ENCODE measurements at regions not wholly inside any gene's neighbourhood (a gene's known extent, or its start where the extent isn't known, plus 50 kb on each side); places are given as distances from the start of the nearest gene placed in this dataset.

DNA sequence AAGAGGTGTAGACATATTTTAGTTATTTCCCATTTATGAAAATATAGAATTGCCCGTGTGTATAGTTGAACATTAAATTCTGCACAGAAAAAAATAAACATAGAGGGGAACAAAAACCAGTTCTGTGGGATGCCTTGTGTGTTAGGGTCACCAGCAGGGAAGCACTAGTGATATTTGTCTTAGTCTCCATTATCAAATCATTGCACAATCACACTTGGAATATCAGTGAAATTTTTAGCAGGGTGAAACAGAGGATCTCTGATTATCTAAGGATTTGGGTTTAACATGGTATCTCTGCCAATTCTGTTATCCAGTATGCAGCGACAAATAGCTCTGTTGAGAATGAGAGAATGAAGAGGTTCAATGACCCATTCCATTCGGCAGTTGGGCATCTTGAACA lies 496.0 kb upstream of the POM121L12 start:
- intact Hi-C loops (cut with DNase I, micrococcal nuclease): no loop called here
- no peak for ATAC-seq

DNA sequence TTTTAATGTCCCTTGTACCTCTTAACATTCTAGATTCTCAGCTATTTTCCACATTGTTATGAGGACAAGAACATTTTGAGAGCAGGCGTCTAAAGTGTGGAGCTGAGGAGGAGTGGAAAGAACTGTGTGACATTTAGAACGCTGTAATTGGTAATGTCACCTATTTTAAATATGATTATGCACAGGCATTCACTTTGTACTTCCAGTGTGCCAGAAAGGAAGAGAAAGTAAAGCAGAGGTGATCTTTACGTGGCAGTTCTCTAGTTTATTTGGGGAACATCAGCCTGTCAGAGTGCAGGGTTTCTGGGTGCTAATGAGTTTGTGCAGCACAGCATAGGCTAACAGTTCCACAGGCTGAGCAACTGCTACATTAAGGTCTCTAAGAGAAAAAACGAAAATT lies 498.4 kb upstream of the POM121L12 start:
- DNase-seq (no peak), ATAC-seq (no peak)
- intact Hi-C loops (cut with DNase I, micrococcal nuclease): no loop called here

More for the DNA sequence above, 496.0 kb upstream of the POM121L12 start:
- no peak for DNase-seq

DNA sequence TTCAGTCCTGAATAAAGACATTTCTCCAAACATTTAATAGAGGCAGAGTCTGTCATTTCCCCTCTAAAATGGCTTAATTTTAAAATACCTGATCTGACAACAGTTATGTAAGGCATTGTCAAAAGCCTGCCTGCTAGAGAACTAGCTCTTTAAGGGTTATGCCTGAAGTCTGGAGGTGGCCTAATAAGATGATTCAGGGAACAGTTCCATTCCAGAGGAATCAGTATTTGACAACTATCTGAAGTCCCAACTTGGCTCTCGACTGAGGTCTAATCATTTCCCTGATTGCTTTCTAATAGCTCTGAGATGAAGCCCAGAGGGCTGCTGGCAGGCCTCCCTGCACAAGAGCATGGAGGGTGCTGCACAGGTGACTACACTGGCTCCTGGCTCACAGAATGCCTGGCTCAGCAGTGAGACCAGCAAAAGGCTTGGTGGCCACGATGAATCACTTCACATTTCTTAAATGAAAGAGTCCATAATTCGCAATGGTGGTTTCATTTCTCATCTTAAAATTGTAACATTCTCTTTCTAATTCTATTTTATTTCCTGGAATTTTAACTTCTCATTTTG lies 509.6 kb upstream of the POM121L12 start:
- no peak for ATAC-seq
- no peak for DNase-seq
- intact Hi-C loops (cut with DNase I, micrococcal nuclease): no loop called here

DNA sequence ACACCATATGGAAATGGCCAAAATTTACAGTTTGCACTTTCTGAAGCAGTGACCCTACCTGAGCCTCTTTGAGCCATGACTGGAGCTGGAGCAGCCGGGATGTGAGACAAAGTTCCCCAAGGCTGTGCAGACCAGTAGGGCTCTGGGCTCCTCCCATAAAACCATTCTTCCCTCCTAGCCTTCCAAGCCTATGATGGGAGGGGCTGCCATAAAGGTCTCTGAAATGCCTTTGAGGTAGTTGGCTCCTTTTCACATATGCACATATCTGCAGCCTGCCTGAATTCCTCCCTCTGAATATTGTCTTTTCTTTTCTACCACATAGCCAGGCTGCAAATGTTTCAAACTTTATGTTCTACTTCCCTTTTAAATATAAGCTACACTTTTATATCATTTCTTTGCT lies 516.6 kb upstream of the POM121L12 start:
- intact Hi-C loops (cut with DNase I, micrococcal nuclease): no loop called here
- DNase-seq (no peak), ATAC-seq (no peak)

DNA sequence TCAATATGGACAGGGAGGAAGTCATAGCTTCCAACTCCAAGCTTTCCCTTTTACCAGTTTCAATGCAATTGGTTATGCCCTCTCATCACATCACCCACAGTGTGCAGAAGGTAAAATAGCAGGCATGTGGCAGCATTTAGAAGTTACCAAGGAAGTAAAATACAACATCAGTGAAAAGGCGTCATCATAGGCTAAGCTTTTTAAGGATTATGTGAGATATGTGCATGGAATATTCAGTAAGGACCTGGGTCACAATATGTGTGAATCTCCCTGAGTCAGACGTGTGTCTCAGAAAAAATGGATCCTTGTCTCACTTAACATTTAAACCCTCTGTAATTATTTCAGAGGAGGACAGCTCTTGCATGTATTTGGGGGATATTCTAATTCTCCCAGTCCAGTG lies 522.8 kb upstream of the POM121L12 start:
- DNase-seq (no peak), ATAC-seq (no peak)
- intact Hi-C loops (cut with DNase I, micrococcal nuclease): no loop called here

DNA sequence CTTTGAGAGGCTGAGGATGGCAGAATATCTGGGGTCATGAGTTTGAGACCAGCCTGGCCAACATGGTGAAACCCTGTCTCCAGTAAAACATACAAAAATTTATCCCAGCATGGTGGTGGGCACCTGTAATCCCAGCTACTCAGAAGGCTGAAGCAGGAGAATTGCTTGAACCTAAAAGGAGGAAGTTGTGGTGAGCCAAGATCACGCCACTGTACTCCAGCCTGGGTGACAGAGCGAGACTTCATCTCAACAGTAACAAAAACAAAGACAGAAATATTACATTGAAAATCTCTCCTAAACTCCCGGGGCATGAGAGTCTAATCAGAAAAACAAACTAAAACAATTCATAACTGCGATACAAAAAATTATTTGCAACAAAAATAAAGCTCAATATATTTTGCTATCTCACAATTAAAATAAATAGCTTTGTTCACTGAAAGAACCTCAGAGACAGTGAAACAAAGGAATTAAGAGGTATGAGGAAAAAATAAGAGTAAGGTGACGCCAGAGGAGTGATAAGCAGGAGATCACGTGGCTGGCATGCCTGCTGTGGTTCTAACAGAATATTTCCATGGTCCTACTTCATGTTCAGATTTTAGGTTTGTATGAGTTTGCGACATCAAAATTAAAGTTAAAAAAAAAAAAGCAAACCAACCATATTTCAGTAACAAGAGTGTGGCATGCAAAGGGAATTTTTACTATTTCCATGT lies 527.7 kb upstream of the POM121L12 start:
- ATAC-seq (no peak), DNase-seq (no peak)
- intact Hi-C loops (cut with DNase I, micrococcal nuclease): no loop called here

DNA sequence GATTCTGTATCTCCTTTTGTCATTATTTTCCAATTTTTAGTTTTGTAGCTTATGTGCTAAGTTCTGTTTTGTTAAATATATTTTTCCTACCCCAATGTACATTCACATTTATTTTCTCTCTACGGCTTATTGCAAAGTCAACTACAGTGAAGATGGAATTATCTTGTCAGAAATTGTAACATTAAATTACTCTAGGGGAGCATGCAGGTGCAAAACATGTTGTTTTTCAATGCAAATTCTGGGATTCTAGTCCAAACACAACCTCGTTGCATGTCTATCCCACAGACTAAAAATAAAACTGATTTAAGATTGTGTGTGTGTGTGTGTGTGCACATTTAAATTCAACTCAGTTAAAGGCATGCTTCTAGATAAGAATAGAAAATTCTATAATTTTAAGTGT lies 529.1 kb upstream of the POM121L12 start:
- DNase-seq (no peak), ATAC-seq (no peak)
- intact Hi-C loops (cut with DNase I, micrococcal nuclease): no loop called here

DNA sequence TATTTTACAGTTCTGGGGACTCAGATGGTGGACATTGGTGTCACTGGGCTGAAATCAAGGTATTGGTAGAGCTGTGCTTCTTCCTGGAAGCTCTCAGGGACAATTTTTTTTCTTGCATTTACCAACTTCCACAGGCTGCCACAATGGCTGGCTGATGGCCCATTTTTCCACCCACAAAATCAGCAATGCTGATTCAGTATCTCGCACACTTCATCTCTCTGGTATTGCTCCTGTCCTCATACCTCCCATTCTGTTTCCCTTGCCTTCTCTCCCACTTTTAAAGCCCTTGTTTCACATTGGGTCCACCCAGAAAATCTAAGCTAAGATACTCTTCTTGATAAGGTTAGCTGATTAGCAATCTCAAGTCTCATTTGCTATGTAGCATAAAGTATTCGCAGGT lies 530.9 kb upstream of the POM121L12 start:
- intact Hi-C loops (cut with DNase I, micrococcal nuclease): no loop called here
- DNase-seq (no peak), ATAC-seq (no peak)

DNA sequence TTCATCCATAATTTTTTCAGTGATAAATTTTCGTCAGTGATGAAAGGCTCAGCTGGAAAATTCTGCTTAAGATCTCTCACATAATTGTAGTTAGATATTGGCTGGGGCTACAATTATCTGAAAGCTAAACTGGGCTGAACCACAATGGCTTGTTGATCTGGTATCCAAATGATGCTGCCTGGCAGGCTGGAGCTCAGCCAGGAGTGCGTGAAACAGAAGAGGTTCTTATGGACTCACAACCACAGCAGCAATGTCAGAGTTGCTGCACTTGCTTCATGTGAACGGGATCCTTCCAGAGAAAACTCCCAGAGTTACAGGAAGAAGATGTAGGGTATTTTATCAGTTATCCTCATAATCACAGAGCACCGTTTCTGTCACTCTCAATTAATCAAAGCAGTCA lies 533.2 kb upstream of the POM121L12 start:
- no peak for ATAC-seq
- no peak for DNase-seq
- intact Hi-C loops (cut with DNase I, micrococcal nuclease): no loop called here

DNA sequence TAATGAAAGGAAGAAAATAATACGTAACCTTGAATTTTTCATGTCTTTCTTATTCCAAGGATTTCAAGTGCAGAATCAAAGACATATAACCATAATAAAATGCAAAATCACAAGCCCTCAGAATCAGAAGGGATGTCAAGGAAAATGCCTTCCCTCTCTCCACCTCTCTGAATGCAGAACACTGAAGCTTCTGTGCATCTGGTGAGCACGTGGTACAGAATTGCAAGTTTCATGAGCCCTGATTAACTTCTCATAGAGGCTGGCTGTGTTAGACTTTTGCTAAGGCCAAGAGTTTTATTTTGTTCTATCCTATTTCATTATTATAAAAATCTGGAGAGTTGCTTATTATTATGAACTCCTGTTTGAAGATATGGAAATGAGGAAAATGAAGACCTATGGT lies 533.7 kb upstream of the POM121L12 start:
- DNase-seq: no peak
- intact Hi-C loops (cut with DNase I, micrococcal nuclease): no loop called here
- ATAC-seq: no peak

DNA sequence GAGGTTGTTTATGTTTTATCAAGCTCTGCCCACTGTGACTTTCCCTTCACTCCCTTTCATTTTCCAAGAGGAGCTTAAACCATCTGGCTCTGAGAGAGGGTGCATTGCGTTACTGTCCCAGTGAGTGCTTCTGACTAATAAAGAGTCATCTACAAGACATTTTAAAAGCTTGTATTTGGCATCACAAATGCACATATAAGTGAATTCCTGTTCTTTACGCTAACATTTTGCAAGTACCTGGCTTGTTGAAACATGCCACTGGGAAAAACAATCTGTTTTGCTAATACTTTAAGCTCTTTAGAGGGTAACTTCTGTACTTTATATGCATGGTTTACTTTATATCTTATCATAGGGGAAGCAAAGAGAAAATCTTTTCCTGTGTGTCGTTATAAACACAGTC lies 534.6 kb upstream of the POM121L12 start:
- DNase-seq: no peak
- no peak for ATAC-seq
- intact Hi-C loops (cut with DNase I, micrococcal nuclease): no loop called here

DNA sequence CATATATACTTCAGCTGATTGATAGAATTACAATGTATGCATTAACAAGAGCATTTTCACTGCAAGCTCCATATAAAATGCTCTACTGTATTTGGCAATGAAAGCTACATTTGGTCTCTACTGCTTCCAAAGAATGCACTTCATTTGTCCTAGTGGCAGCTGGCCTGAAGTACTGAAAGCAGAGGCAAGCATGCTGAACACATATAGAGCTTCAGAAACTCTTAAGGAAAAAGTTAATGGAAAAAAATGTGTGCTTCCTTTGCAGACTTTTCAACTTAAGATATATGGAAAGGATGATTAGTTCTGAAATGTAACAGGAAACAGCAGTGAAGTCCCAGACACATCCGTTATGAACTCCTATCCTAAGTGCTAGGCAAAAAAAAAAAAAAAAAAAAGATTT lies 537.1 kb upstream of the POM121L12 start:
- no peak for DNase-seq
- intact Hi-C loops (cut with DNase I, micrococcal nuclease): no loop called here

DNA sequence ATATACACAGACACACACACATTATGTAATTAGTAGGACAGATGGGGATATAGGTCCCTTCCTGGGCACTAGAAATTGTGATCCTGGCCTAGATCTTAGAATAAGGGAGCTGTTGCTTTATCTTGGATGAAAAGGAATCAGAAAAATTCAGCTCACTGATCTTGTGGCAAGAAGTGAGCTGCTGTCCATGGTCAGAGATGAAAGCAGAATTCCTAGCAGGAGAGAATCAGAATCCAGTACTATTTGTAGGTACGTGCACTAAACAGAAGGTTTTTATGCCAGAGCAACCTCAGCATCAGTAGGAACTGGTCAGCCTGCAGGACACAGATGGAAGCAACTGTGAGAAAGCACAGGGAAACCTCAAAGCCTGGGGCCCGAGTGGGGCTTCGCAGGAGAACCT lies 549.2 kb upstream of the POM121L12 start:
- ATAC-seq (no peak), DNase-seq (no peak)
- intact Hi-C loops (cut with DNase I, micrococcal nuclease): no loop called here

More for the DNA sequence above, 537.1 kb upstream of the POM121L12 start:
- no peak for ATAC-seq

DNA sequence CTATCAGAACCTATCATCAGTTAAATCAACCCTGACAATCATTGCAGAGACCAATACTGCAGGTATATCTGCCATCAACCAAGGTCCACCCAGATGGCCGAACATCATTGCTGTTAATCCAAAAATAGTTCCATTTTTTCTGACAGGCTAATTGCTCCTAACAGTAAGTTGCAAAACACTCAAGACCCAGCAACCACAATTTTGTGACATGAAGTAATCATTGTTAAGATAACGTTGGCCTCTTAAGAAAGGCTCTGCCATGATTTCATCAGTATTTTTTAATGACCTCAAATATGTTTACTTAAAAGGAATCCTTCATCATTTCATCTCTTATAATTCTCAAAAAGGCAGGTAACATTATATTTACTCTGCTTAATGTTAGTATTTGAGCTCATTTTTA lies 553.4 kb upstream of the POM121L12 start:
- DNase-seq (no peak), ATAC-seq (no peak)
- intact Hi-C loops (cut with DNase I, micrococcal nuclease): no loop called here

DNA sequence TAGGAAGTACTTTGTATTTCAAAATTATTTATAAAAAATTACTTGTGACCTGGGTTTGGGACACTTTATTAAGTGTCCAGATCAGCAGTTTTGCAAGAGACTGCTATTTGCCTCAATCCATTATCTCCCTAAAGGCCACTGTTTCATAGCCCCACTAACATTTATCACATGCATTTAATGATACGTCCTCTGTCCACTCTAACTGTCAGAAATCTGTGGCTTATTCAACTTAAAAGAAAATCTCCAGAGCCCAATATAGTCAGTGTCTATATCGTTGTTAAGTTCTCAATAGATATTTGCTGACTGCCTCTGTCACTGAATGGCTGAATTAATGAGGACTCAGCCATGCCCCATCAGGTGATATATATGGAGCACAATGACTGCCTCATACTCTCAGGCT lies 553.9 kb upstream of the POM121L12 start:
- no peak for DNase-seq
- no peak for ATAC-seq
- intact Hi-C loops (cut with DNase I, micrococcal nuclease): no loop called here

DNA sequence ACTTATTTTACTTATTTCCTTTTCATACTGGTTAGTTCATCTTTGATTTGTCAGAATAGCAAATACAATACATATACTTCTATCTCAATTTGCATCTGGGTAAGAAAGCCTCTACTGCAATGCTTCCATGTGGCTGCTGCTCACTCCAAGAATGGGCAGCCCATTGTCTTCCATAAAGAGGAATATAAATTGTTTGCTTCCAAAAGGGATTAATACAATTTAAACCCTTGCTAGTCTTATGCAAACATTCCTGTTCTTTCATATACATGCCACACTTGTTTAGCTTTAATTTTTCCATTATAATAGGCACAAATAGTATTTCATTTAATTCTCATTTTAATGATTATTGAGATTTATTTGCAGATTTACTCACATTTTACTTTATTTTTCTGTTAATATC lies 555.4 kb upstream of the POM121L12 start:
- DNase-seq (no peak), ATAC-seq (no peak)
- intact Hi-C loops (cut with DNase I, micrococcal nuclease): no loop called here

DNA sequence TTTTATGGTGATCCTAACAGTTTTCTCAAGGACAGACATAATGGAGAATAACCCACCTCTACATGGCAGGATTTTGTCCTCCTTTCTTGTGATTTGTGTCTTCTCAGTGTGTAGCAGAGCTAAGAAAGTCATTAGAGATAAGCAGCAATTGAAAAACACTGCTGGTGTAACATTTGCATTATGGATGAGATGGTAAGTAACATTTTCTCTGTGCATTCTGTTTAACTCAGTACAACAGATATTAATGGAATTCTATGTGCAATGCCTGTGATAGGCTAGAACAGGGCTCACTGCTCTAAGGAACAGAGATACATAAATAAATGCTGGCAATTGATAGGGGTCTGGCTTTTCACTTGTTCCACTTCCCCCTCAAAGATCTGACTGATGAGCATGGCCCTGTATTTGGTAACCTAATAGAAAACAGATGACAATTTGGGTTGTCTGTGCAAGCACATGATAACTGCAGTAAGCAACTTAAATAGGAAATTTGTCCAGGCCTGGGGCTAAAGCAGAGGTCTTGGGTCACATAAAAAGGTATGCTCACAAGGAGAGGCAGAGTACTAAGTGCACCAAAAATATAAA lies 560.3 kb upstream of the POM121L12 start:
- DNase-seq: no peak
- intact Hi-C loops (cut with DNase I, micrococcal nuclease): no loop called here
- no peak for ATAC-seq

DNA sequence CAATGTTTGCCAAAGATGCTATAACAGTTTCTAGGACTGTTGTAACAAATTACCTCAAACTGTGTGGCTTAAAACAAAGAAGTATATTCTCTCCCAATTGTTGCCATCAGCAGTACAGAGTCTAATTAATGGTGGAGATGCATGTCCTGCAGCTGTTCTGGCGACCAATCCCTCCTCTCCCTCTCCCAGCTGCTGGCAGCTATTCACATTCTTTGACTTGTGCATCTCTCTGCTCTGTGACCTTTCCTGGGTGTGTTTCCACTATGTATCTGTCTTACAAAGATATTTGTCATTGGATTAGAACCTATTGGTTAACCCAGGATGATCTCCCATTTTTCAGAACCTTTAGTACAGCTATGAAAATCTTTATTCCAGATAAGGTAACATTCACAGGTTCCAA lies 561.7 kb upstream of the POM121L12 start:
- no peak for ATAC-seq
- DNase-seq: no peak
- intact Hi-C loops (cut with DNase I, micrococcal nuclease): no loop called here

DNA sequence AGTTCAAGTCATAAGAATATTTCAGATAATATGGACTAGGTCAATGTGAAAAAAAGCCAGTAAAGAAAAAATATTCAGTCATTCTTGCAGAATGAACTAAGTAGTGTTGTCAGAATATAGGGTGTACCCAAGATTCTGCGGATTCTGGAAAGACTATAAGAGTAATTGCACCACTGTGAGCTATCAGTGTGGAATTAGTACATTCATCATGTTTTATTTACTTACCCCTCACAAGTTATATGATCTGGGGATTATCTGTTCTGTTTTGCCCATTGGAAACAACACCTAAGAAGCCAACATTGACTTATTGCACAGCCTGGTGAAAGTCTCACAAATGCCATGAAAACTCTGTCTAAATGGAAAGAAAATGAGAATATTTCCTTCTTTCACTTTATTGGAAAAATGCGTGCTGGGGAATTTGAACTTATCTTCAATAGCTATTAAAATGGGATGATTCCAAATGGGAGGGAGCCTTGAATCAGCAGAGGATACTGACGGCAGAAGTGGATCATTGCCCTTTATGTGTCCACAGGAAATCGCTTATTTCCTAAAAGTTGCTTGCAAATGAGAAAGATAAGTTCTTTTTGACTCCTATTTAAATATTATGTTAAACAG lies 563.3 kb upstream of the POM121L12 start:
- ATAC-seq (no peak), DNase-seq (no peak)
- intact Hi-C loops (cut with DNase I, micrococcal nuclease): no loop called here

DNA sequence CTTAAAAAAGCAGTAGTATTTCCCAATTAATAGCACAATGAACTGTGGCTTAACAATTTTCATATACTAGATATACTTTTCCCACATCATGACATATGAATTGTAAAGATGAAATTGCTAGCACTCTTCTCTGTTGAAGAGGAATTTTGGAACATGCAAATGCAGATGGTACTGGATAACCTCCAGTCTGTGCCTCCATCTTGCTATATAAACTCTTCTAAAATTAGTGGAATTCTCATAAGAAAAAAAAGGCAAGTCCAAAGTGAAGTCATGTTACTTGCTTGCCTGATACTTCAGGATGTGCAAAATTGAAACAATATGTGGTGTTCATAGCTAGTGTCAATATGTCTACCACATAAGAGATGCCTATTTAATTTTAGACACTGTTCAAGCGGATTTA lies 570.2 kb upstream of the POM121L12 start:
- intact Hi-C loops (cut with DNase I, micrococcal nuclease): no loop called here
- DNase-seq (no peak), ATAC-seq (no peak)

Measured in left colon (tissue), 2 donors.